NOMO-1 treated with DMSO at 0.1 percent for 48 hours (cell line): ENCODE measurements at regions not wholly inside any gene's neighbourhood (a gene's known extent, or its start where the extent isn't known, plus 50 kb on each side); places are given as distances from the start of the nearest gene placed in this dataset.

Experiments
- DNase-seq: peaks from one replicate; lab custom pipeline; 2025; ENCODE audit not compliant: unreplicated experiment; lab: John Stamatoyannopoulos, UW

DNA sequence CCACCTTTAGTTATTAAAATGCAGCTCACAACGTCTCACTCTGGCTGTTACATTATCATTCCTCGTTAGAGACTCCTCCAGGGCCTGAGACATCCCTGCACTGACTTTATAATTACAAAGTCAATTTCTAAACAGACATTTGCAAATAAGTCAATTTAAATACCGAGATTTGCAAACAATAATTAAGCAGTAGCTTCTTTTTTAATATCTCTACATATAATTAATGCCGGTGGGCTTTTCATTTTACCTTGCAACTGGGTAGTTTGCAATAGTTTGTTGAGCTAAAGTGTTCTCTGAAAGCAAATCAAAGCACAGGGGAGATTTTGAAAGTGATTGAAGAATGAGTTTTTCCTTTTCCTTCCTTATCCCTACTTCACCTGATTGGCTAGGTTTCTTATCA is 154.4 kb downstream of the TLR4 start:
- DNase-seq = no peak

DNA sequence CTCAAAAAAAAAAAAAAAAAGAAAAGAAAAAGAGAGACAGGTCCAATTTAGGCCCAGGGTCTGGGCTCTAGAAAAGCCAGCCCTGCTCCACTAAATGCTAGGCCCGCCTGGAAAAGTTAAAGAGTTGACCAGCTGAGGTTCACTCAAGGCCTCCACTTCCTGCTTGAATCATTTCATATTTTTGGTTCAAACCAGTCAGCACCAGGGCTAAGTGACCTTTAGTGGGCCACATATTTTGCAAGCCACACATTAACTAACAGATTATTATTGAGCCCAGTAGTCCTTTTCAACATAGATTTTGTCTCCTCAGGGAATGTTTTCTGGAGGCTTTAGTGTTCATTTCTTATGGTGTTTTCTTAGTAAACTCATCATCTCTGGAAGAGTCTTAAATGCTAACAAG is 156.6 kb downstream of the TLR4 start:
- no peak for DNase-seq

DNA sequence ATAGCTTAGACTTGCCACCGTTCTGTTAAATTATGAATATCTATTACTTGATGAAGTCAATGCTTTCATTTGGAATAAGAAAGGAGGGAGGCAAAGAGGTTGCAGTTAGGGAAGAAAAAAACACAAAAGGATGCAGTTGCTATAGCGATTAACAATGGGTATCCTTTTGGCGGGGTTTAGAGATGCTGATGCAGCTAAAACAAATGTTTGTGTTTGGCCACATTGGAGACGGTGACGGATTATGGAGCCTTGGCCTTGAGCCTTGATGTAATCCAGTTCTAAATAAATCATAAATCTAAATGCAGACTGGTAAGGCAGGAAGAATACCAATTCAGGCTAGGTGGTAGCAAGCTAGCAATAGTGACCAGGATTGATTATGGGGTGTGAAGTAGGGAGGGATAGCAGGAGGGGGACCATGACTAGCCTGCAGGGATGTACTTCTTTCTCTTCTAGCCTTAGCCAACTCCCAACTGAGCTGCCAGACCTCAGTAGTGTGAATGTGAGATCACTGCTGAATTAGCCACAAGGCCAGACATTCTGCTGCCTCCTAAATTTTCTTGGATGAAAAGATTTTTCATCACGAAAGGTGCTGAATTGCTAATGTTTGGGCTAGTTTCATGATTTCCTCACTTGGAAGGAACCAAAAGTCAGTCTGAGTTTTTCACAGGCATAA is 160.3 kb downstream of the TLR4 start:
- no peak for DNase-seq

DNA sequence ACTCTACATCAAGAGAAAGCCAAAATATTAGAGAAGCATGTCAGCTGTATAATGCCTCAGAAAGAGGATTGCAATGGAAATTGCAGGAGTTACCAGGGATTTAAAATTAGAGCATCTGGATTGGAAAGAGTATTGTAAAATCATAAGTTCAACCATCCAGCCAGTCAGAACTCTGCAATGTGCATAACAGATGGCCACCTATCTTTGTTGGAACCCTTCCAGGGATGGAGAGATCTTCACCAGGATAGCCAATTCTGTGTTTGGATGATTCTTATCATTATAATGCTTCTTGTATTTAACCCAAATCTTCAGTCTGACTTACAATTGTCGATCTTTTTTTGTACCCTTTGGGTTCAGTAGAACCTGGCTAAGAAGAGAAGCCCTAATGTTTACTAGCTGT is 164.4 kb downstream of the TLR4 start:
- no peak for DNase-seq

DNA sequence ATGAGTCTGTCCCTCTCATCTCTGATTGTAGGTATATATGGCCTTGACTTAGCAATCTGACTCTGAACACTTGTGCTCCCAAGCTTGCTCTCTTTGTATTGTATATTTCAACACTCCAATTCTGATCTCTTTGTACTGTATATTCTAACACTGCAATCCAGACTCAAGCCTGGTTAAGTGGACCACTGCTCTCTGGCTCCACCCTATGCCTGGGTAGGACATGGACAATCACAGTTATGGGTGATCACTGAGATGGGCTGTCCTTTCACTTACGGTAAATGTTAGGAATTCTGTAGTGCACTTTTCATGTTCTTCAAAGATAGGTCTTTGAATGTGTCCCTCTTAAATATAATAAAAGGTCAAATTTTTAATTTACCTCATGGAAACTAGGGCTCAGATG is 165.1 kb downstream of the TLR4 start:
- no peak for DNase-seq

DNA sequence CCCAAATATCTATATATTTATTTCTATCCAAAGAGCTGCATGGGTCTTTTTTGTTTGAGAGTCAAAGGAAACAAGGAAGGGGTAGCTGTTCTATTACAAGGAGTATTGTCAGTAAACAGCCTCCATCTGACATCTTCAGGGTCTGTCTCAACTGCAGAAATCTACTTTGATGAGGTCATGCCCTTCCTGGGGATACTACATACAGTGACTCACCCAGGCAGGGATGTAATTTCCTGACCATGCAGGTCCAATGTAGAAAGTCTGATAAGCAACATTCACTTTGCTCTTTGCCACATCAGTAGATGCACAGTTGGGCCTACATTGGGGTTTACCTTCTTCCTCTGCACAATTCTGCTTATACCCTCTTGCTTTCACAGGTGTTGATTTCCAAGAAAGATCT is 165.5 kb downstream of the TLR4 start:
- DNase-seq = no peak

DNA sequence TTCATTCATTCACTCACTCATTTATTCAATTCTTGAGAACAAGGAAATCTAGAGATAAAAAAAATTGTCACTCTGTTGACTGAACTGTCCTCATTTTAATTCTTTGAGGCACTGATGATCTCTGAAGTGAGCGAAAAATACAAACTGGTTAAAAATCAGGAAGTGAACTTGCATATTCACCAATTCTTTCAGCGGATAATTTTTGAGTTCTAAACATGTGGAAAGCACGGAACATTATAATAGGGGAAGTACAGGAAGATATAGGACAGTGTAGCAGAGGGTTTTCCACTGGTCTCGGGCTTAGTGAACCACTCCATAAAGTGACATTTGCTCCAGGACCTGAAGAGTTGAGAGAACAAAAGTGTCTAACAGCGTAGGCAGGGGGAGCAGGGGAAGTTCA is 169.5 kb downstream of the TLR4 start:
- DNase-seq = peak; percentile 59

DNA sequence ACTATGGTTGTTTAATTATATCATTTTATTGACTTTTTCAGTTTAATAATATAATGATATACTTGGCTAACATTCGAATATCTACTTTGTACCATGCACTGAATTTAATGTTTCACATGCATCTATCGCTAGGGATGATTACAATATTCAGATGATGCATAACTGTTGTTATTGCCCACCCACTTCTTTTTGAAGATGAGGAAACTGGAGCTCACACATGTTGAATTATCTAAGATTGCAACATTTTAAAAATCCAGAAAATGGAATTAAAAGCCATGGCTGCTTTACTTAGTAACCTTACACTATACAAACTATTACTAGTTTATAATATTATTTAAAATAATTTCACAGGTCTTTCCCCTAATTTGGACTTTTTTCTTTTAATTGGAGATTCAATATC is 171.7 kb downstream of the TLR4 start:
- no peak for DNase-seq

DNA sequence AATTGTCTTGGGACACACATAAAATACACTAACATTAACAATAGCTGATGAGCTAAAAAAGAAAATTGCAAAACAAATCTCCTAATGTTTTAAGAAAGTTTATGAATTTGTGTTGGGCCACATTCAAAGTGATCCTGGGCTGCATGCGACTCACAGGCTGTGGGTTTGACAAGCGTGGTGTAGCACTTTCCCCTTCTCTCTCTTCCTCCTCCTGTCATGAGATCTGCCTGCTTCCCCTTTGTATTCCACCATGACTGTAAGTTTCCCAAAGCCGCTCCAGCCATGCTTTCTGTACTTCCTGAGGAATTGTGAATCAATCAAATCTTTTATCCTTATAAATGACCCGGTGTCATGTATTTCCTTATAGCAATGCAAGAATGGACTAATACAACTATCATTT is 178.0 kb downstream of the TLR4 start:
- DNase-seq = no peak

DNA sequence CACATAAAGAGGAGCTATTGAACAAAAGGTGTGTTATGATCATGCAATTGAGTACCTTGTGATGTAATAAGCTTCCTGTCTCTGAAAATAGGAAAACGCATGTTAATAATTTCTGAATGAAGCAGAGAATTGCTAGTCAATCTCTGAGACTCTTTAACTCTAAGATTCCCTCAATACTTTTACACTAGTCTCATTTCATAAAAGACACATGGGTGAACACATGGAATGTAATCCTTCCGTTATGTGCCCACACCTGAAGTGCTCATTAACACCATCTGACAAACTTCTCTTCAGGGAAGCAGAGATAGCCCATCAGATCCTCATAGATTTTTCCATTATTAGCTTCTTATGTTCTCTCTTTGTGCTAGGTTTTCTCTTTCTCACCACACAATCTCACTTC is 182.4 kb downstream of the TLR4 start:
- DNase-seq = no peak

DNA sequence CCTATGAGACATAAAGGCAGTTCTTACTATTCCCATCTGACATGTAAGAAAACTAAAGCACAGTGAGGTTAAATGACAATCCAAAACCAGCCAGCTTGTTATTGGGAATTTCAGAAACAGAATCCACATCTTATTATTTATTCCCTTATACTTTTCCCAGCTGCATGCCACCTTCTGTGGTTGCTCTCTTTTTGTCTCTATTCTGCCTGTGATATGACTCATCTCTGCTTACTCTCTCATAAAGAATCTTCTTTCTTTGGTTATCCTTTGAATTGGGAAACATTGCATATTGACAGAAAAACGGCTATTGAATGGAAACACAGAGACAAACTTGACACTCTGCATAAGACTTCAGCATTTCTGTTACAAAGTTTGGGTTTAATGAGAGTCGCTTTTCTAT is 183.2 kb downstream of the TLR4 start:
- no peak for DNase-seq

DNA sequence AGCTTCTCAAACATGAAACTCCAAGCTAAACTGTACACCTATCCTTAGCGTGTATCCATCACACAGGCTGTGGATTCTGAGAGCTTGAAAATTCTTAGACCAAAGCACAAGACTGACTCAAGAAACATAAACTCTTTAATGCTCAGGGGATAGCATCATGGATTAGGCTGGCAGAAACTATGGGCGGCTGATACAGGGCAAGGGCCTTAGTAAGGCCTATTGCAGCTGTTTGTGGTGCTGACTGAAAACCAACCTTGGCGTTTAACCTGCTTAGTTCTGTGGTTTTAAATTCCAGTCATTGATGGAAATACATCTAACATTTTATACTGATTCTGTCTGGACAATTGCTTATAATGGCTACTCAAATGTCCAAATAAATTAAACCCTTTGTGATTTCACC is 183.7 kb downstream of the TLR4 start:
- no peak for DNase-seq

DNA sequence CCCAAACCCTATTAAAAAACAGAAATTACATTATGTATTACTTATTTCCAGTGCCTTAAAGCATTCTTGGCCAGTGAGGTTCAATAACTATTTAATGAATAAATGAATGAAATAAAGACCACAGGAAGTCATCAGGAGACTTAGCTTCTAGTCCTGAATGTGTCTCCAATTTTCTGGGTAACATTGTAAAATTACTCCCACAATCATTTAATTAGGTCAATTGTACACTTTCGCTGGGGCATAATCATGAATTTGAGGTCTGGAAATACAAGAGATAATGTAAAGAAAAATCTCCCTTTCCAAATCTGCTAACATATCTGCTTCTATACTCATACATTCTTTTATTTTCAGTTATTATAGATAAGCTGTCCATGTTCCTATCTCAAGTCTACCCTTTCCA is 199.2 kb downstream of the TLR4 start:
- DNase-seq = no peak

DNA sequence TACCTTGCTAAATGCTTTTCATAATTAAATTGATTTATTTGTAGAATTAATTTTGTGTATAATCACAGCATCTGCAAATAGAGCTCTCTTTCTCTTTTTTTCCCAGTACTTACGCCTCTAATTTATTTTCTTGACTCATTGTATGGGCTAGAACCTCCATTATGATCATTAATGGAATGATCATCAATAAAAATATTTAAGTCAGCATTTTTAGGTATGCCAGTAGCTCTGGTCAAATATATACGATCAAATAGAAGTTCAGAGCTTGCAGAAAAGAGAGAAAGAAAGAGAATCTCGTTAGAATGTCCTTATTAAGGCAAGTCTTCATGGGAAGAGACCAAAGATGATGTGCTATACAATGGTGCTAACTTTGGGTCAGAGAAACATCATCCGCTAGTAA is 202.6 kb downstream of the TLR4 start:
- DNase-seq = no peak

DNA sequence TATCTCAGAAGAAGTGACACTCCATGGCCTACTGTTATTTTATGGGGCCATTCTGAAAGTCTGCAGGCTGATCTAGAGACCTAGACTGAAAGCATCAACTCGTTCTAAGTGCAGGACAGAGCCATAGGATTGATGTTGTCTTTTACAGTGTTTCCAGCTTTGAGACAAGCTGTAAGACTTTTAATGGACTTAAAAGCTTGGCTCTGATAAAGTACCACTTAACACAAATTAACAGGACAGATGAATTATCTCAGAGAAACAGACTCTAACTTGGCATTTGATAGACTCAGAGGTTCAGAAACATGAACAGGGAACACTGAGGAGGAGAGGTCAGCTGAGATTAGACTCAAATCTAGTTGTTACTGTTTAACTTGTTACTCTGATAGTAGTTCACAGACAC is 203.2 kb downstream of the TLR4 start:
- DNase-seq = no peak

DNA sequence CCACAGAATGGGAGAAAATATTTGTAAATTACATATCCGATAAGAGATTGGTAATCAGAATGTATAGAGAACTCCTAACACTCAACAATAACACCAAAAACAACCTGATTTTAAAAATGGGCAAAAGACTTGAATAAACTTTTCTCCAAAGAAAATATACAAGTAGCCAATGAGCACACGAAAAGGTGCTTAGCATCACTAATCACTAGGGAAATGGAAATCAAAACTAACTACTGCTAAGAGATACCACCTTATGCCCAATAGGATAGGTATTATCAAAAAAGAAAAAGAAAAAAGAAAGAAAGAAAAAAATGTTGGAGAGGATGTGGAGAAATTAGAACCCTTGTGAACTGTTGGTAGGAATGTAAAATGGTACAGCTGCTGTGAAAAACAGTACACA is 212.1 kb downstream of the TLR4 start:
- DNase-seq = no peak

DNA sequence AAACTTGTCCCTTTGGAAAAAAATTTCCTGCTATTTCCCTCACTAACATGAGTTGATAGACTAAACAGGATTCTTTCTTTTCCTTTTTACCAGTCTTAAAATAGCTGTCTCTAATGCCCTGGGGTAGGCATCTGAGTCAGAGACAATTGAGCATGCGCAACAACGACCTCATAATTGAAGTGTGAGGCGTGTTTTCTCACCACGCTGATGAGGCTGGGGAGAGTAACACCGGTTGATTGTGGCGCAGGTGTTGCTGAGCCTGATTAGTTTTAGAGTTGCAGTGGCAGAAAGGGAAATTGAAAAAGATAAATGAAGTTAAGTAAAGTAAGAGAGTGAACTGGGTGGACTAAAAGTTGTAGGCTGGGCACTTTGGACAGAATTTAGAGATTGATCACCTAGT is 213.7 kb downstream of the TLR4 start:
- DNase-seq = no peak

DNA sequence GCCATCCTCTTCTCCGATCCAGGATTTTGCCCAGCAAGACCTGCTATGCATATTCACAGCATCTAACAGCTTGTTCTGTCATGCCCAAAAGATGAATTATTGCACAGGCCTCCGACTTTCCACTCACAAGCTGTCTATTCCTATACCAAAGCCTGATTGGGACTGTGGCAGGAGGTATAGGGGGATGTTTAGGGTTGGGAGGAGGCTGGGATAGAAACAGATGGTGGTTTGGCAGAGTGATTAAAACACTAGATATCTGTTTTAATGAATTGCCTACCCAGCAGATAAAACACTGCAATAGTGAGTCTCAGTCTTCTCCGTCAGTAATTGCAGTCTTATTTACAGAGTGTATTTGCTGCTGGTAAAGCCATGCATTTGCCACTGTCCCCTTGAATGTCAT is 215.3 kb downstream of the TLR4 start:
- no peak for DNase-seq

DNA sequence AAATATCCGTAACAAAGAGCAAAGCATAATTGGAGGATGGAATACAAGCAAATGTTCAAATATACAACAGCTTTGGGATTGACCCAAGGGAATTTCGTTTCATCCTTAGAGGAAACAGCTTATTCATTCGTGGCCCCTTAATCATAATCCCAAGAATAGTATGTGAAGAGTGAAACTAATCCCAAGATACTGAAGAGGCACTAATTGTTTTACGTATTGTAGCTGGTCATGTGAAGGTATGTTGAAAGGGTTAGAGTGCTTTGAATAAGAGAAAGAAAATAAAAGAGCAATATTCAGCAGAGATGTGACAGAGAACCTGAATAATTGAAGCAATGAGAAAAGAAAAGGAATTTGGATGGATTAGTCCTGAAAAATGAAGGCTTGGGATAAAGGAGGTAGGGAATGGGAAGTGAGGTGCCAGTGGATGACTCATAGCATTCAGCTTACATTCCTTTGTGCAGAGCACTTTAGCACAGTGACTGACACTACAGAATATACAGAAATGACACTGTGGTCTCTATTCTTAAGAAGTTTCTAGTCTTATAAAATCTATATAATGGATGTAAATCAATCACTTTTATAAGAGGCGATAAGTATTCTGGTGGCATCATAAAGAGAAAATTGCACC is 221.9 kb downstream of the TLR4 start:
- no peak for DNase-seq

DNA sequence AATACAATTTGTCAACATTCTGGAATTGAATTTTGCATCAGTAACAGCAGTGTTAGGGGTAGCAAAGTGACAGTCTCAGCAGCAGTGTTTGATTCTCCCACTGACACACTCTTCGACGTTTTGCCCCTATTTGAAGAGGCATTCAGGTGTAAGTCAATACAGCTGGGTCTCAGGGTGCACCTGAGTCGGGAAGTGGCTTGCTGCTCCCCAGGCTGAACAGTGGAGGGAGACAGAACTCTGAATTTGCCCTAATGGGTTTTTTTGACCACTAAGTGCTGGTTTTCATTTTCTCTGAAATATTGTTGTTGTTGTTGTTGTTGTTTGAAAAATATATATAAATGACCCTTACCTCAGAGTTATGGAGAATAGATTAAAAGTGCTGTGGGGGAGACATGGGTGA is 223.2 kb downstream of the TLR4 start:
- no peak for DNase-seq

DNA sequence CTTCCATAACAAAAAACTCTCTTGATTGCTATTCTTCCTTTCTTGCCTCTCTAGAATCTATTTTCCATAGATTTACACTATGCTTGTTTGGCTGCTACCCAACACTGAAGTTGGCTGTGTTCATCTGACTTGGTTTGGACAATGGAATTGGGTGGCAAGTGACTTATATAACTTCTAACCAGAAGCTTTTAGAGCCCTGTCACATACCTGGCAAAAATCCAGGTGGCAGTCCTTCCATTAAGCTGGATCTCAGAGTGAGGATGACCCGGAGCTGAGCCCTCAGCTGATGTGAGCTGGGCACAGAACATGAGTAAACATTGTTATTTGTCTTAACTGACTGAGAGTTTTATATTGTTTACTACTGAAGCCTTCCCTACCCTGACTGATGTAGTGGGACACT is 225.7 kb downstream of the TLR4 start:
- DNase-seq = no peak

DNA sequence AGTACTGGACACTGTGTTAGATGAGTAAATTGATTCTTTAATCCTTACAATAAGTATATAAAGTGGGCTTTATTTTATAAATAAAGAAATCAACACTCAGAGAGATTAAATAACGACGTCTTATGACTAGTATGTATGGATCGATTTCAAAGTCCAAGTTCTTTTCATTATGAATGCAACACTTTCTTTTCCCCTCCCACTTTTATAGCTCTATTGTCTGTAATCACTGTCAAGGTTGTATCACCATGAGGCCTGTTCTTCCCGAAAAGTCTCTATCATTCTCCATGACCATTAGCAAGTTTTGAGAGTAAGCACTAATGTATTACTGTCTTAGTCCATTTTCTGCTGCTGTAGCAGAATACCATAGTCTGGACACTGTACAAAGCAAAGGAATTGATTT is 228.4 kb downstream of the TLR4 start:
- DNase-seq = no peak
